ENCODE measurements at regions not wholly inside any gene's neighbourhood (a gene's known extent, or its start where the extent isn't known, plus 50 kb on each side); places are given as distances from the start of the nearest gene placed in this dataset.

- Histone ChIP-seq H2AFZ (ENCODE audit: low read depth) (no peak overlapping the region), H3K79me2 (ENCODE audit: insufficient read depth) (no peaks in the 10 kb centered on the region), H3F3A (replicated peaks; ENCODE audit: insufficient read depth) (no peaks in the 10 kb centered on the region), H3K4me1 (ENCODE audit: control insufficient read depth in 1 of 2, insufficient read depth in 2 of 2, low read depth in 1 of 2, low read length in 1 of 2) (no peaks in the 10 kb centered on the region), H3K36me3 (replicated peaks in 1 of 2; ENCODE audit: control insufficient read depth in 1 of 2, insufficient read depth in 2 of 2, low read length in 1 of 2) (no peaks in the 10 kb centered on the region), H3K27ac (ENCODE audit: low read depth in 2 of 2, low read length in 1 of 2) (no peak overlapping the region), H3K9ac (no peak overlapping the region), H3K4me2 (no peak overlapping the region), H4K20me1 (ENCODE audit: insufficient read depth) (no peaks in the 10 kb centered on the region), H3K27me3 (ENCODE audit: insufficient read depth) (peaks cover 36% of the 10 kb centered on the region; the same call in 1 of the 2 replicates), H3K4me3 (ENCODE audit: low read depth in 2 of 2, low read length in 1 of 2) (no peak overlapping the region), H3K9me2 (no peaks in the 10 kb centered on the region), H3K9me3 (no peaks in the 10 kb centered on the region)
- WGBS (ENCODE audit: low lambda C conversion rate) = 60% methylated on average over 2 of the region's 2 CpGs
- DNase-seq = no peak
- POLR2A ChIA-PET = no interaction called here
- TF ChIP-seq RXRA (IDR thresholded peaks at IDR 0.05; ENCODE audit: borderline replicate concordance, low read depth) (no peak), EP300 (IDR thresholded peaks at IDR 0.05; ENCODE audit: borderline replicate concordance in 1 of 2, low read depth in 1 of 2, low read length in 1 of 2) (no peak), MAX (IDR thresholded peaks at IDR 0.05; ENCODE audit: low read depth) (no peak), MXI1 (IDR thresholded peaks at IDR 0.05; ENCODE audit: low read depth, low read length) (no peak), NFIC (IDR thresholded peaks at IDR 0.05; ENCODE audit: borderline replicate concordance) (no peak), PBX3 (IDR thresholded peaks at IDR 0.05) (no peak), SMC3 (IDR thresholded peaks at IDR 0.05; ENCODE audit: low read depth, low read length) (no peak), NRF1 (IDR thresholded peaks at IDR 0.05; ENCODE audit: low read depth, low read length) (no peak), FOXM1 (IDR thresholded peaks at IDR 0.05; ENCODE audit: low read depth) (no peak), TEAD4 (IDR thresholded peaks at IDR 0.05; ENCODE audit: borderline replicate concordance, insufficient read depth) (no peak), CHD2 (IDR thresholded peaks at IDR 0.05; ENCODE audit: low read length, partially characterized antibody) (no peak)
- CTCF ChIA-PET = interaction anchor here (1.1 to 1.5 kb wide), 5 partner anchors 11 to 41 kb away, joined by 3 to 8 read pairs (median 4); no protein-coding TSS in a partner anchor
Observed at GRCh38 chr7:28885771-28886170, 72.4 kb downstream of the TRIL start.

DNA sequence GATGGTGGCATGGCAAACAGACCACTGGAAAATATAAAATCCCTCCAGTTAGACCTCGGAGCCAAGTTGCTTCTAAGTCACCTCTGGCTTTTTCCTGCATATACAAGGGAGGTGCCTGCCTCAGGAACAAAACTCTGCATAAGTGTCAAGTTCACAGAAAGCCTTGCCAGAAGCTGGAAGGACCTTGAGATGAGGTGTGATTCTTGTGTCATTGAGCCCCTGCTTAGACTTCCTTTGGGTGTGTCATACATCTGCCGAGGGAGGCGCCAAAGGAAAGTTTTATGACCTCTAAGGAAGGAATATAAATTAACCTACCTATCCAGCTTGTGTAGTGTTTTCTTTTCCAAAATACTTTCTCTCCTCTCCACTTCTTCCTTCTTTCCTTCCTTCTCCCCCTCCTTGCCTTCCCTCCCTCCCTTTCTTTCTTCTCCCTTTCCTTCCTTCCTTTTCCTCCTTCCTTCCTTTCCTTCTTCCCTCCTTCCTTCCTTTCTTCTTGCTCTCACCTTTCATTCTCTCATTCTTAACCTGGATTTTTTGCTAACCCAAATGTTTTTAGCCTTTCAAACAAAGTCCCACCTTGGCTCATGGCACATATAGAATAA lies 75.2 kb downstream of the TRIL start:
- Histone ChIP-seq H3K27me3 (ENCODE audit: insufficient read depth) (peaks cover 51% of the 10 kb centered on the region), H3K36me3 (replicated peaks in 1 of 2; ENCODE audit: control insufficient read depth in 1 of 2, insufficient read depth in 2 of 2, low read length in 1 of 2) (no peaks in the 10 kb centered on the region), H3K4me1 (ENCODE audit: control insufficient read depth in 1 of 2, insufficient read depth in 2 of 2, low read depth in 1 of 2, low read length in 1 of 2) (no peaks in the 10 kb centered on the region), H3K79me2 (ENCODE audit: insufficient read depth) (no peaks in the 10 kb centered on the region), H3K4me3 (ENCODE audit: low read depth in 2 of 2, low read length in 1 of 2) (no peak overlapping the region), H3K27ac (ENCODE audit: low read depth in 2 of 2, low read length in 1 of 2) (no peak overlapping the region), H3K9ac (no peak overlapping the region), H4K20me1 (ENCODE audit: insufficient read depth) (no peaks in the 10 kb centered on the region), H3F3A (replicated peaks; ENCODE audit: insufficient read depth) (no peaks in the 10 kb centered on the region), H3K9me2 (no peaks in the 10 kb centered on the region), H2AFZ (ENCODE audit: low read depth) (no peak overlapping the region), H3K4me2 (no peak overlapping the region), H3K9me3 (no peaks in the 10 kb centered on the region)
- no peak for DNase-seq
- TF ChIP-seq EP300 (IDR thresholded peaks at IDR 0.05; ENCODE audit: borderline replicate concordance in 1 of 2, low read depth in 1 of 2, low read length in 1 of 2) (no peak), PBX3 (IDR thresholded peaks at IDR 0.05) (no peak), MAX (IDR thresholded peaks at IDR 0.05; ENCODE audit: low read depth) (no peak), IRF3 (IDR thresholded peaks at IDR 0.05; ENCODE audit: low read depth, low read length) (no peak), SMC3 (IDR thresholded peaks at IDR 0.05; ENCODE audit: low read depth, low read length) (no peak)
- CTCF ChIA-PET = interaction anchor here (1.1 to 1.8 kb wide), 4 partner anchors 9 to 44 kb away, joined by 3 to 6 read pairs (median 4); no protein-coding TSS in a partner anchor
- 51% methylated on average over 3 of the region's 3 CpGs for WGBS (ENCODE audit: low lambda C conversion rate)
- POLR2A ChIA-PET = interaction anchor here (0.5 kb wide), 1 partner anchor 448 kb away, joined by 3 read pairs; no protein-coding TSS in a partner anchor

All from SK-N-SH (cell line).